ENCODE measurements at regions not wholly inside any gene's neighbourhood (a gene's known extent, or its start where the extent isn't known, plus 50 kb on each side); places are given as distances from the start of the nearest gene placed in this dataset.

- TF ChIP-seq CTCF (conservative IDR thresholded peaks at IDR 0.05 in 1 of 2, IDR thresholded peaks at IDR 0.05 in 1 of 2; ENCODE audit: low read depth in 1 of 2, low read length in 2 of 2) (no peak), EZH2 (IDR thresholded peaks at IDR 0.05; ENCODE audit: low read length, missing control alignments) (no peak)
These were observed 115.1 kb upstream of the PMFBP1 start for GRCh38 chr16:72286936-72287620.

All from fibroblast of lung (primary cell).